Caco-2 (cell line): ENCODE measurements at regions not wholly inside any gene's neighbourhood (a gene's known extent, or its start where the extent isn't known, plus 50 kb on each side); places are given as distances from the start of the nearest gene placed in this dataset.

Experiments
- BruUV-seq: library from RNA; stranded (reverse); fragments of 400-500 nt; replicated peaks from 2 replicates; lab custom pipeline; 2021; lab: Mats Ljungman, UMichigan
- CTCF ChIA-PET: fragments of 300-600 bp; sonication (Branson Sonifier 250); formaldehyde crosslinking; loops from one replicate; lab custom pipeline; 2022; ENCODE audit warnings: antibody characterized with exemption; lab: Charles Lee
- POLR2A ChIA-PET: fragments of 300-600 bp; sonication (Branson Sonifier 250); formaldehyde crosslinking; loops from one replicate; lab custom pipeline; 2022; ENCODE audit warnings: antibody characterized with exemption; lab: Charles Lee
- DNase-seq, 2 experiments: peaks; one replicate each; pipeline versions ENCODE4 v3.0.0 to v3.0.0-alpha.2; 2020 to 2022
- H3K27me3 ChIP-seq: replicated peaks from 2 replicates; pipeline ENCODE4 v1.6.0; 2011; ENCODE audit warnings: low read length; ENCODE audit not compliant: control insufficient read depth, insufficient read depth
- H3K36me3 ChIP-seq: 2 replicates; pipeline ENCODE4 v1.5.1; 2011; ENCODE audit warnings: low read length; ENCODE audit not compliant: control insufficient read depth, insufficient read depth
- H3K4me1 ChIP-seq: fragments of 250-450 bp; sonication (Bioruptor Pico); 2 replicates; pipeline ENCODE4 v1.5.1; 2020; ENCODE audit warnings: mild to moderate bottlenecking
- H3K4me3 ChIP-seq: 2 replicates; pipeline ENCODE4 v1.5.1; 2011; ENCODE audit warnings: low read depth, mild to moderate bottlenecking, control low read depth, low read length
- H3K9me3 ChIP-seq: fragments of 250-450 bp; sonication (Bioruptor Pico); 2 replicates; pipeline ENCODE4 v1.5.1; 2020; ENCODE audit warnings: mild to moderate bottlenecking, moderate library complexity
- H3K27ac Mint-ChIP-seq: one replicate; pipeline ENCODE4 v1.8.0; 2022; ENCODE audit warnings: mixed read lengths; ENCODE audit not compliant: unreplicated experiment
- H3K27me3 Mint-ChIP-seq: one replicate; pipeline ENCODE4 v1.8.0; 2022; ENCODE audit warnings: mixed read lengths; ENCODE audit not compliant: insufficient read depth, unreplicated experiment
- H3K36me3 Mint-ChIP-seq: one replicate; pipeline ENCODE4 v1.8.0; 2022; ENCODE audit warnings: mild to moderate bottlenecking, mixed read lengths; ENCODE audit not compliant: insufficient read depth, unreplicated experiment
- H3K4me1 Mint-ChIP-seq: one replicate; pipeline ENCODE4 v1.8.0; 2022; ENCODE audit warnings: low read depth, mixed read lengths; ENCODE audit not compliant: unreplicated experiment
- H3K4me3 Mint-ChIP-seq: one replicate; pipeline ENCODE4 v1.8.0; 2022; ENCODE audit warnings: mild to moderate bottlenecking, moderate library complexity, mixed read lengths; ENCODE audit not compliant: unreplicated experiment
- H3K9me3 Mint-ChIP-seq: one replicate; pipeline ENCODE4 v1.8.0; 2022; ENCODE audit warnings: mixed read lengths; ENCODE audit not compliant: unreplicated experiment
- CTCF ChIP-seq, 2 experiments: fragments of 200-600 bp in 1 of 2; IDR thresholded peaks; 1 replicate in 1 of 2; 2 replicates in 1 of 2; pipeline versions ENCODE4 v1.5.1 to v1.8.0; 2011 to 2022; ENCODE audit warnings: antibody characterized with exemption in 1 of 2, control low read depth in 1 of 2, inconsistent platforms in 1 of 2, low read depth in 1 of 2, low read length in 1 of 2, mild to moderate bottlenecking in 1 of 2, moderate library complexity in 1 of 2; ENCODE audit not compliant: insufficient read depth in 1 of 2, severe bottlenecking in 1 of 2, unreplicated experiment in 1 of 2
- intact Hi-C: fragments of 100-400 bp; cut with micrococcal nuclease; formaldehyde crosslinking; loops from one replicate; pipeline ENCODE4 v1.10.0; 2022; ENCODE audit not compliant: unreplicated experiment

- ChIA-PET CTCF (no interaction called here), POLR2A (no interaction called here)
- Mint-ChIP-seq H3K27me3 (peaks cover 2% of the 10 kb centered on the region), H3K4me1 (no peaks in the 10 kb centered on the region), H3K36me3 (no peaks in the 10 kb centered on the region), H3K27ac (no peak overlapping the region), H3K4me3 (no peak overlapping the region), H3K9me3 (peaks cover 21% of the 10 kb centered on the region)
- no peaks in the 10 kb centered on the region for H3K4me1 ChIP-seq
- no peak overlapping the region for H3K4me3 ChIP-seq
- DNase-seq = no peak
- no TSS peak for BruUV-seq
- H3K9me3 ChIP-seq = no peaks in the 10 kb centered on the region
- TF ChIP-seq CTCF (IDR thresholded peaks at IDR 0.05; ENCODE audit: insufficient read depth in 1 of 2, low read depth in 1 of 2, low read length in 1 of 2, severe bottlenecking in 1 of 2, unreplicated experiment in 1 of 2) = no peak
- intact Hi-C loops = no loop called here
- no peaks in the 10 kb centered on the region for H3K27me3 ChIP-seq
- H3K36me3 ChIP-seq = no peaks in the 10 kb centered on the region
These were observed 189.2 kb upstream of the GALNT17 start for GRCh38 chr7:70942791-70943190.

GRCh38 chr7:70944516-70944915, 187.4 kb upstream of the GALNT17 start:
- H3K27me3 Mint-ChIP-seq = peaks cover 2% of the 10 kb centered on the region

GRCh38 chr7:70947181-70947580, 184.8 kb upstream of the GALNT17 start:
- no peaks in the 10 kb centered on the region for H3K4me1 ChIP-seq
- TF ChIP-seq CTCF (IDR thresholded peaks at IDR 0.05; ENCODE audit: insufficient read depth in 1 of 2, low read depth in 1 of 2, low read length in 1 of 2, severe bottlenecking in 1 of 2, unreplicated experiment in 1 of 2) = no peak
- no peak overlapping the region for H3K4me3 ChIP-seq
- H3K9me3 ChIP-seq = peaks cover 10% of the 10 kb centered on the region
- POLR2A ChIA-PET = no interaction called here
- no TSS peak for BruUV-seq
- no peak overlapping the region for H3K4me3 Mint-ChIP-seq
- no peaks in the 10 kb centered on the region for H3K36me3 ChIP-seq
- no peaks in the 10 kb centered on the region for H3K27me3 ChIP-seq
- H3K4me1 Mint-ChIP-seq = no peaks in the 10 kb centered on the region
- CTCF ChIA-PET = no interaction called here
- H3K9me3 Mint-ChIP-seq = peaks cover 30% of the 10 kb centered on the region
- no peak overlapping the region for H3K27ac Mint-ChIP-seq
- intact Hi-C loops = no loop called here
- H3K36me3 Mint-ChIP-seq = no peaks in the 10 kb centered on the region
- H3K27me3 Mint-ChIP-seq = peaks cover 2% of the 10 kb centered on the region
- DNase-seq = no peak

More at GRCh38 chr7:70944516-70944915, 187.4 kb upstream of the GALNT17 start:
- no TSS peak for BruUV-seq
- Histone ChIP-seq H3K27me3 (no peaks in the 10 kb centered on the region), H3K36me3 (no peaks in the 10 kb centered on the region), H3K4me3 (no peak overlapping the region), H3K4me1 (no peaks in the 10 kb centered on the region), H3K9me3 (peaks cover 1% of the 10 kb centered on the region)
- CTCF ChIA-PET = no interaction called here
- intact Hi-C loops = no loop called here
- no peak for DNase-seq
- POLR2A ChIA-PET = no interaction called here
- H3K36me3 Mint-ChIP-seq = no peaks in the 10 kb centered on the region
- no peak for TF ChIP-seq CTCF (IDR thresholded peaks at IDR 0.05; ENCODE audit: insufficient read depth in 1 of 2, low read depth in 1 of 2, low read length in 1 of 2, severe bottlenecking in 1 of 2, unreplicated experiment in 1 of 2)
- no peak overlapping the region for H3K27ac Mint-ChIP-seq
- peaks cover 21% of the 10 kb centered on the region for H3K9me3 Mint-ChIP-seq
- H3K4me3 Mint-ChIP-seq = no peak overlapping the region
- no peaks in the 10 kb centered on the region for H3K4me1 Mint-ChIP-seq
